Liver (tissue), 8 donors: ENCODE measurements at regions not wholly inside any gene's neighbourhood (a gene's known extent, or its start where the extent isn't known, plus 50 kb on each side); places are given as distances from the start of the nearest gene placed in this dataset.

Source experiments
- DNase-seq: peaks from one replicate; pipeline ENCODE4 v3.0.0-alpha.2; 2017; ENCODE audit warnings: low spot score
- H3K27ac ChIP-seq, 2 donors: one replicate each; pipeline ENCODE4 v1.7.0; 2013; ENCODE audit warnings: inconsistent platforms in 2 of 2, low read length in 2 of 2, control low read depth in 1 of 2, low read depth in 1 of 2, mild to moderate bottlenecking in 1 of 2
- H3K27me3 ChIP-seq, 4 donors: one replicate each; pipeline versions ENCODE4 v1.6.1 to v1.7.0; 2013; ENCODE audit warnings: low read length in 3 of 4, inconsistent platforms in 1 of 4, mild to moderate bottlenecking in 1 of 4, moderate library complexity in 1 of 4; ENCODE audit not compliant: control insufficient read depth in 4 of 4, insufficient read depth in 4 of 4
- H3K36me3 ChIP-seq, 4 donors: one replicate each; pipeline versions ENCODE4 v1.6.1 to v1.7.0; 2013; ENCODE audit warnings: low read length in 3 of 4, mild to moderate bottlenecking in 3 of 4, low read depth in 1 of 4, moderate library complexity in 1 of 4; ENCODE audit not compliant: control insufficient read depth in 4 of 4, insufficient read depth in 3 of 4
- H3K4me1 ChIP-seq, 4 donors: one replicate each; pipeline versions ENCODE4 v1.6.1 to v1.7.0; 2013; ENCODE audit warnings: low read length in 3 of 4, mild to moderate bottlenecking in 3 of 4, moderate library complexity in 1 of 4; ENCODE audit not compliant: control insufficient read depth in 4 of 4, insufficient read depth in 4 of 4
- H3K4me3 ChIP-seq, 3 donors: one replicate each; pipeline versions ENCODE4 v1.6.1 to v1.7.0; 2013; ENCODE audit warnings: low read length in 3 of 3, control low read depth in 1 of 3, low read depth in 1 of 3, mild to moderate bottlenecking in 1 of 3
- H3K9ac ChIP-seq, 2 donors: one replicate each; pipeline ENCODE4 v1.7.0; 2013; ENCODE audit warnings: low read length in 2 of 2, mild to moderate bottlenecking in 2 of 2, moderate library complexity in 2 of 2, control low read depth in 1 of 2, low read depth in 1 of 2
- H3K9me3 ChIP-seq, 4 donors: one replicate each; pipeline versions ENCODE4 v1.6.1 to v1.7.0; 2013; ENCODE audit warnings: low read length in 3 of 4; ENCODE audit not compliant: control insufficient read depth in 4 of 4
- CTCF ChIP-seq: fragments of 150-350 bp; IDR thresholded peaks from 2 replicates; pipeline ENCODE4 v1.5.1; 2017; ENCODE audit warnings: improper control_type of control experiment, low read depth, low read length; ENCODE audit not compliant: missing input control
- EGR1 ChIP-seq, 2 donors: IDR thresholded peaks; 2 replicates each; pipeline ENCODE4 v1.6.1; 2016 to 2018; ENCODE audit warnings: antibody characterized with exemption in 2 of 2, low read depth in 2 of 2
- FOXA1 ChIP-seq: IDR thresholded peaks from 2 replicates; pipeline ENCODE4 v1.6.1; 2016; ENCODE audit warnings: antibody characterized with exemption
- GABPA ChIP-seq, 2 donors: IDR thresholded peaks in 1 of 2; conservative IDR thresholded peaks in 1 of 2; 2 replicates each; pipeline ENCODE4 v1.6.1; 2016; ENCODE audit warnings: antibody characterized with exemption in 2 of 2, mild to moderate bottlenecking in 1 of 2, moderate library complexity in 1 of 2
- HNF4A ChIP-seq, 2 donors: conservative IDR thresholded peaks; 2 replicates each; pipeline ENCODE4 v1.6.1; 2016; ENCODE audit warnings: antibody characterized with exemption in 2 of 2, mild to moderate bottlenecking in 2 of 2
- HNF4G ChIP-seq: IDR thresholded peaks from 2 replicates; pipeline ENCODE4 v1.6.1; 2016; ENCODE audit warnings: antibody characterized with exemption
- JUND ChIP-seq, 2 donors: IDR thresholded peaks; 2 replicates each; pipeline ENCODE4 v1.6.1; 2016; ENCODE audit warnings: antibody characterized with exemption in 2 of 2
- MAX ChIP-seq: IDR thresholded peaks from 2 replicates; pipeline ENCODE4 v1.6.1; 2016; ENCODE audit warnings: antibody characterized with exemption
- RAD21 ChIP-seq, 2 donors: IDR thresholded peaks; 2 replicates each; pipeline ENCODE4 v1.6.1; 2016; ENCODE audit warnings: antibody characterized with exemption in 2 of 2, mild to moderate bottlenecking in 2 of 2
- REST ChIP-seq: IDR thresholded peaks from 2 replicates; pipeline ENCODE4 v1.6.1; 2016; ENCODE audit warnings: antibody characterized with exemption, mild to moderate bottlenecking
- SP1 ChIP-seq: IDR thresholded peaks from 2 replicates; pipeline ENCODE4 v1.6.1; 2018; ENCODE audit warnings: antibody characterized with exemption, mild to moderate bottlenecking
- TAF1 ChIP-seq: conservative IDR thresholded peaks from 2 replicates; pipeline ENCODE4 v1.6.1; 2016; ENCODE audit warnings: antibody characterized with exemption, mild to moderate bottlenecking
- YY1 ChIP-seq: IDR thresholded peaks from 2 replicates; pipeline ENCODE4 v1.6.1; 2016; ENCODE audit warnings: antibody characterized with exemption, mild to moderate bottlenecking
- ZBTB33 ChIP-seq: IDR thresholded peaks from 2 replicates; pipeline ENCODE4 v1.6.1; 2016; ENCODE audit warnings: antibody characterized with exemption
- WGBS: extraction: QIAGEN DNeasy Blood & Tissue Kit; methylation state at CpG from one replicate; pipeline ENCODE4 v1.1.7; 2013; 5-methylcytosine and 5-hydroxymethylcytosine counted together
- donor health status: healthy.
- donor health status: healthy.
- donor health status: healthy.
- donor health status: healthy.
- donor health status: healthy.

GRCh38 chr4:82255657-82256056, 118.1 kb downstream of the HNRNPD start:
- Histone ChIP-seq H3K36me3 (no peaks in the 10 kb centered on the region), H3K9ac (no peak overlapping the region), H3K27me3 (no peaks in the 10 kb centered on the region), H3K4me1 (peaks cover 0 to 7% (median 2%) of the 10 kb centered on the region in 4 donors), H3K4me3 (no peak overlapping the region), H3K9me3 (no peaks in the 10 kb centered on the region), H3K27ac (no peak overlapping the region)
- 75% methylated on average over 1 of the region's 1 CpG for WGBS
- no peak for DNase-seq
- TF ChIP-seq RAD21 (IDR thresholded peaks at IDR 0.05) (no peak), CTCF (no peak), EGR1 (IDR thresholded peaks at IDR 0.05; ENCODE audit: low read depth in 2 of 2) (no peak), JUND (IDR thresholded peaks at IDR 0.05) (no peak), HNF4A (conservative IDR thresholded peaks at IDR 0.05) (no peak), FOXA1 (no peak), HNF4G (no peak), MAX (no peak), REST (no peak), ZBTB33 (no peak), SP1 (no peak)

GRCh38 chr4:82248903-82249632, 124.7 kb downstream of the HNRNPD start:
- no peaks in the 10 kb centered on the region for H3K9me3 ChIP-seq
- WGBS, result 68% methylated on average over 4 of the region's 4 CpGs
- H3K9ac ChIP-seq, result no peak overlapping the region

More at GRCh38 chr4:82248903-82249632, 124.7 kb downstream of the HNRNPD start:
- Histone ChIP-seq H3K27me3 (no peaks in the 10 kb centered on the region), H3K4me3 (no peak overlapping the region), H3K27ac (no peak overlapping the region), H3K4me1 (peaks cover 0 to 11% (median 2%) of the 10 kb centered on the region in 4 donors), H3K36me3 (no peaks in the 10 kb centered on the region)
- DNase-seq, result no peak
- TF ChIP-seq CTCF (no peak), FOXA1 (no peak), TAF1 (no peak), GABPA (IDR thresholded peaks at IDR 0.05 in 1 of 2, conservative IDR thresholded peaks at IDR 0.05 in 1 of 2) (no peak), MAX (no peak), HNF4A (conservative IDR thresholded peaks at IDR 0.05) (no peak), YY1 (no peak), RAD21 (IDR thresholded peaks at IDR 0.05) (no peak), ZBTB33 (no peak)
